Ramos (cell line): ENCODE measurements at regions not wholly inside any gene's neighbourhood (a gene's known extent, or its start where the extent isn't known, plus 50 kb on each side); places are given as distances from the start of the nearest gene placed in this dataset.

Source experiments
- in situ Hi-C: fragments of 300-500 bp; cut with MboI; formaldehyde crosslinking; loops from one replicate; pipeline ENCODE4 v1.14.3; 2022; ENCODE audit warnings: low sequenced_read_pairs; ENCODE audit not compliant: unreplicated experiment

DNA sequence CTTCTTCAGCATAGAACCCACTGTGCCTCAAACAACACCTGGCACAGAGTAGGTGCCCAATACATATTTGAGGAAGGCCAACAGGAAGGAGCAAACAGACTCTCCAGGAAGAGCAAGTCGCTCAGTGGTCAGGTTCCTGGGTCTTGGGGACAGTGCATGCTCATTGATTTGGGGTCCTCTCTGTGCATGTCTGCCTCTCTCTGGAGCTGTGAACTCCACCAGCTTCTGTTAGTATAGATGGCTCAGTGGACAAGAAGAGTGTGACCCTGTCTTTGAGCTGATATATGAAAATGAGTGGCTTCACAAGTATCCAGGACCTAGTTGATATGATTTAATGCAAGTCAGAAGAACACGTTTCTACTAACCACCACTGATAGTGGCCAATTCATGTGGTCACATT, 98.7 kb downstream of the KCTD15 start:
- in situ Hi-C loops: no loop called here

DNA sequence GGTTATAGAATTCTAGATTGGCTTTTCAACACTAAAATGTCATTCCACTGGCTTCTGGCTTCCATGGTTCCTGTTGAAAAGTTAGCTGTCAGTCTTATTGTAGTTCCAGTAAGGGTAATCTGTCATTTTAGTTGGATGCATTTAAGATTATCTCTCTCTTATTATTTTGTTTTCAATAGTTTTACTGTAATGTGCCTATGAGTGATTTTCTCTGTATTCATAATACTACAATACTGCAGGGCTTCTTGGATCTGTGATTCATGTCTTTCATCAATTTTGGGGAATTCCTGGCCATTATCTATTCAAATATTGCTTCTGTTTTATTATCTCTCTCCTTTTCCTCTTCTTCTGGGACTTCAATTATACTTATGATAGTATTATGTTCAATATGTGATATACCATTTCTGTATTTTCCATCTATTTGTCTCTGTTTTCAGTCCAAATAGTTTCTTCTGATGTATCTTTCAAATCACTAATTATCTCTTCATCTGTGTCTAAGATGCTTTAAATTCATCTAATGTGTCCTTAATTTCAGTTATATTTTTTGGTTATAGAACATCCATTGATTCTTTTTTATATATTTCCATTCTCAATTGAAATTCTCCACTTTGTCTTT, 101.5 kb downstream of the KCTD15 start:
- in situ Hi-C loops: no loop called here

DNA sequence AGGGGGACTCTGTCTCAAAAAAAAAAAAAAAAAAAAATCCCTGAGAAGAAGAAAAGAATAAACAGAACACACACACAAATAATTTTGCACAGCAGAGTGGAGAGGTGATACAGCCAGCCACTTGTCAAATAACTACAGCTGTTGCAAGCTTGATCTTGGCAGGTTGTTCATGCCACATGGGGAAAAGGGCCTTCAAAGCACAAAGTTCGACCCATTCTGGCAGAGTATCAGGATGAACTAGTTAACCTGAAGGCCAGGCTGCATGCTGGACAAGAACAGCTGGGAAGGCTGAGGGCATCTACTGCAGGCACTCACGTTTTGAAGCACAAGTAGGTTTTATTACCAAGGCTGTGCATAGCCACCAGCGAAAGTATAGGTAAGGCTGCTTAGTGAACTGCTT, 104.1 kb downstream of the KCTD15 start:
- in situ Hi-C loops: no loop called here

DNA sequence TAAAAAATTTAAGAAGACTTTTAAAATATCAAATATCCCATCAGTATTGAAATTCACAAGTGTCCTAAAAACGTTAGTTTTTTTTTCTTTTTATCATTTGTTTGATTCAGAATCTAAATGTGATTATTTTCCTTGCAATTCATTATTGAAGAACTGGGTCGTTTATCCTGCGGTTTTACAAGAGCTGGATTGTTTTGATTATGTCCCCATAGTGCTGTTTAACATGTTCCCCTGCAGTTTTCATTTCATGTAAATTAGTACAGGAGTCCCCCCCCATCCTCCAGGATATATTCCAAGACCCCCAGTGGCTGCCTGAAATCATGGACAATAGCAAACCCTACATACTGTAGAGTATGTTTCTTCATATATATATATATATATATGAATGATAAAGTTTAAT, 105.7 kb downstream of the KCTD15 start:
- in situ Hi-C loops: no loop called here

DNA sequence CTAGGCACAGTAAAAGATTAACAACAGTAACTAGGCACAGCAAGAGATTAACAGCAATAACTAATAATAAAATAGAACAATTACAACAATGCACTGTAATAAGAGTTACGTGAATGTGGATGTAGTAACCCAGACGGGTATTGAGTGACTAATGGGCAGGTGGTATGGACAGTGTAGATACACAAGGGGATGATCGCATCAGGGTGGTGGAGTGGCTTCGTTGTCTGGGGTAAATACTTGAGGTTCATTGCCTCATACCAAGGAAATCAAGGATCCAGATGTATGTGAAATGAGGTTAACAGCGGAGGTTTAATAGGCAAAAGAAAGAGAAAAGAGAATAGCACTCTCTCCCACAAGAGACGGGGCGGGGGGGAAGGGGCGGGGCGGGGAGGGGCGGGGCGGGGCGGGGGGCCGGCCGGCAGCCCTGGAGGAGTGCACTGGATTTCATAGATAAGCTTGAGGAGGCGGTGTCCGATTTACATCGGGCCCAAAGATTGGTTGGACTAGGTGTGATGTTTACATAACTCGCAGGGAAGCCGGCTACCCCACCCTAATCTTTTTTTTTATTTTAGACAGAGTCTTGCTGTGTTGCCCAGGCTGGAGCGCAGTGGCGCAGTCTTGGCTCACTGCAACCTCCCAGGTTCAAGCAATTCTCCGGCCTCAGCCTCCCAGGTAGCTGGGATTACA, 106.3 kb downstream of the KCTD15 start:
- in situ Hi-C loops: no loop called here

DNA sequence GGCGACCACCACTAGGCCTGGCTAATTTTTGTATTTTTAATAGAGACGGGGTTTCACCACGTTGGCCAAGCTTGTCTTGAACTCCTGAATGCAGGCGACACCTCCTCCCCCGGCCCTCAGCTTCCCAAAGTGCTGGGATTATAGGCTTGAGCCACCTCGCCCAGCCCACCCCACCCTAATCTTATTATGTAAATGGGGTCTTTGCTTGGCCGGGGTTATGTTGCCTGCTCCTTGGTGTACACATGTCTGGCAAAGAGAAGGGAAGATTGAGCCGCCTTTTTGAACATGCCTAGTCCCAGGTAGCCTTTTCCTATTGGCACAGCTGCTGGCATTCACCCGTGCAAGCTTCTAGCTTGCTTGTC, 106.8 kb downstream of the KCTD15 start:
- in situ Hi-C loops: no loop called here

DNA sequence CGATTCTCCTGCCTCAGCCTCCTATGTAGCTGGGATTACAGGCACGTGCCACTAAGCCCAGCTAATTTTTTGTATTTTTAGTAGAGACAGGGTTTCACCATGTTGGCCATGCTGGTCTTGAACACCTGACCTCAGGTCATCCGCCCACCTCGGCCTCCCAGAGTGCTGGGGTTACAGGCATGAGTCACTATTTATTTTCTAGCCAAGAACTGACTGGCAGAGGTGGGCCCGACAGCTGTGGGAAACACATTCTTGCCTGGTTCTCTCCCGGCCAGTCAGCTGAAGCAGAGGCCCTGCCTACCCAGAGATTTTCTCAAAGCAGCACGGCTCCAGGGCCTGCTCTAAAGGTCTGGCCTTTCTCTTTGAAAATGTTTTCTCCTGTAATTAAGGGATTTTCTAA, 108.0 kb downstream of the KCTD15 start:
- in situ Hi-C loops: no loop called here

DNA sequence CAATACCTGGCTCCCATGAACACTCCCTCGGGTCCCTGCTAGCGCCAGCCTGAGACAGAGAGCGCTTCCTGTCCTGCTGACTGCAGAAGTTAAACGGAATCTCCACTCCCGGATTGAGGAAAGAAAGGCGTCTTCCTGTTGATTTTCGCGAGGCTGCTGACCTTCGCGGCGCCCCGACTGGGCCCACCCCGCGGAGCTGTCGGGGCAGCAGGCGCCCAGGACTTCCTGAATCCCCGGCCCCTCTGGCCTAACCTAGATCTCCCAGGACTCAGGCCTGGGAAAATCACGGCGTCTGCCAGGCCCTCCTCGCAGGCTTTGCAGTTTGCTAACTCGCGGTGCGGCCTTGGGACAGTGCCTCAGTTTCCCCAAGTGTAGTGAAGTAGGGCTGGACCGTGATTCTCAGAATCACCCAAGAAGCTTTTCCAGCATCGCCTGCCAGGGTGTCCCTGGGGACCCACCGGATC, 108.8 kb downstream of the KCTD15 start:
- in situ Hi-C loops: no loop called here

DNA sequence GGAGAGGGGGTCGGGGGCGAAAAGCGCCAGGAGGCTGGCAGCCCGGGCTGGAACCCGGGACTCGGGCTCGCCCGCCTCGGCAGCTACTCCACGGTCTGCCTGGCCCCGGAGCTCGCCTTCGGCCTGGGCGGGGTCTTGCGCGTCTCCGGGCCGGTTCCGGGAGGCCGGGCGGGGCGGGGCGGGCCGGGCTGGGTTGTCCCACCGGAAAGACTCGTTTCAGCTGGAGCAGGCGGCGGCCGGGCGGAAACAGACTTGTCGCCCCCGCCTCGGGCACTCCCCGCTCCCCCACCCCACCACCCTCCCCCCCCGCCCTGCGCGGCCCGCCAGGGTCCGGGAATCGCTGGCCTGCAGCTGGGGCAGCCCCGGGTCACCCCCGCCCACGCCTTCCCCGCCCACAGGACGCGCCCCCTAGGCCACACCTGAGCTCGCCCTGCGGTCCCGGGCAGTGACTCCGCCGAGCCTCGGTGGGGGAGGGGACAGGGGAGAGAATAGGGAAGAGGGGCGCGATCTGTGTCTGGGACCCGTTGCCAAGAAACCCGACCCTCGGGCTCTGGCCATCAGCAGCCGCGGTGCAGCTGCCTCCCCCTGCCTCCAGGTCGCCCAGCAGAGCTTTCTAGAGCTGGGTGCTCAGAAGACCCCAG, 109.4 kb downstream of the KCTD15 start:
- in situ Hi-C loops: no loop called here

DNA sequence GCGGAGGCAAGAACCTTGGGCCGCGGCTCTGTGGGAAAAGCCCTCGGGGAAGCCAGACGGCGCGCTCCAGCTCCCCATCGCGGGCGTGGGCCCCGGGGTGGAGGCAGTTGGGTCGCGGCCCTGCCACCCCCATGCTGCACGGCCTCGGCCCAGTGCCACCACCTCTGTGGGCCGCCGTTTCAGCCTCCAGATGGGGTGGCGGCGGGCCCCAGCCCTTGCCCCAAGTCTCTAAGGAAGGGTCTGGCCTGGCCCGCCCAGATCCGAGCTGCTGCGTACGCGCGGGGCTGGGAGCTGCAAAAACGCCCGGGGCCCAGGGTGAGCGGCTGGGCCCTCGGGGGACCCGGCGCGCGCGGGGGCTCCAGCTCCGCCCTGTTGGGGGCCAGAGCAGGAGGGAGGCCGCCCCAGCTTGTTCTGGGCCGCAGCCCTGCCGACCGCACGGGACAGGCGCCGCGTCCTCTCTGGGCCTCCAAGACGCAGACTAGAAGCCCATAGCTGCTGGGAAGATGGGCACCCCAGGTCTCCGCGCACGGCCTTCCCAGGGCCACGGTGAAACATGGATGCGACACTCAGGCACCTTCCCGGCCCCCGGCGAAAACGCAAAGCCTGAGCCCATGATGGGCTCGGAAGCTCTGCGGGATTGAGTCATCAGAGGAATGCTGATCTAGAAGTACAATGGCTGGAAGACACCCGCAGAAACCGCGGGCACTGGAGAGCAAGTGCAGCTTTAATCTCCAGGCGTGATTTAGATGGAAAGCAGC, 110.1 kb downstream of the KCTD15 start:
- in situ Hi-C loops: no loop called here

DNA sequence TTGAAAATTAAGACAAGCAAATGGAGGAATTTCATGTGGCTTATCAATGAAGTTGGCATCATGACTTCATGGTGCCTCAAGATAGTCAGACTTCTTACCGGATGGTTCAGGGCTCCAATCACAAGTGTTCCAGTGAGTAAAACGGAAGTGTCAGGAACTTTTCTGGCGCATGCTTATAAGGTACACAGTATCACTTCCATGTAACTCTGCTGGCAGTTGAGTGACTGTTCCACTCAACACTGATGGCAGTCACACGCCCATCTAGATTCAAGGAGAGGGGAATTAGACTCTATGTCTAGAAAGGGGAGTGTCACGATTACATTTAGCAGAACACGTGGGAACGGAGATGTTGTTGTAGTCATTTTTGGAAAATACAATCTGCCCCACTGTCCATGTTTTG, 114.3 kb downstream of the KCTD15 start:
- in situ Hi-C loops: no loop called here

DNA sequence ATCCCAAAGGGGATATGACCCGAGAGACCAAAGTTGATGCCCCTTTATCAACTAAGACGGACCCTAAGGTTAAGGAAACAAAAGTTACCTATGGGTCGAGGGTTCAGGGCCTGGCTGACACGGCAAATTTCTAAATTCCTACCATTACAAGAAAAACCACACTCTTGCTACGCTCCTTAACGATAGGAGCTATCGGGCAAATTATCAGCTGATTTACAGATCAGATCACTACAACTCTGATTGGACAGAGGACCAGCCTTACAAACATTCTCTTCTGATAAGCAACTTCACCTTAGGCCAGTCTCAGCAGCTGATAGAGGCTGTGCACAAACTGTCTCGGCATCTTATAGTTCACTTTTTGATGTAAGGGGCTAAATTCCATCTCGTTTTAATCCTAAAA, 117.9 kb downstream of the KCTD15 start:
- in situ Hi-C loops: no loop called here

DNA sequence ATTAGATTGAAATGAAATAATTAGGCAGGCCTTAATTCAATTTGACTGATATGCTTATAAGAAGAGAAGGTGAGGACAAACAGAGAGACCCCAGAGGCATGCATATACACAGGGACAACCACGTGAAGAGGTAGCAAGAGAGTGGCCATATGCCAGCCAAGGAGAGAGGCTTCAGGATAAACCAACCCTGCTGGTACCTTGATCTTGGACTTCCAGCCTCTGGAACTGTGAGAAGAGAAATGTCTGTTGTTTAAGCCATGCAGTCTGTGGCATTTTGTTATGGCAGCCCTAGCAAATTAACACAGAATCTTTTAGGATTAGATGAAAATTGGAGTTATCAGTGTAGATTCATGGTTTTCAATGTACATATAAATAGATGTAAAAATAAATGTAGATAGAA, 120.1 kb downstream of the KCTD15 start:
- in situ Hi-C loops: no loop called here

DNA sequence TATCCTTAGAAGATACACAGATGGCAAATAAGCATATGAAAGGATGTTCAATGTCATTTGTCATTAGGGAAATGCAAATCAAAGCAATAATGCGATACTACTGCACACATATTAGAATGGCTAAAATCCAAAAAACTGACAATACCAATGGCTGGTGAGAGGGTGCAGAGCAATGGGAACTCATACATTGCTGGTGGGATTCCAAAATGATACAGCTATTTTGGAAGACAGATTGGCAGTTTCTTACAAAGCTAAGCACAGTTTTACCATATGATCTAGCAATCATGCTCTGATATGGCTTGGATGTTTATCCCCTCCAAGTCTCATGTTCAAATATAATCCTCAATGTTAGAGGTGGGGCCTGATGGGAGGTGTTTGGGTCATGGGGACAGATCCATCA, 122.6 kb downstream of the KCTD15 start:
- in situ Hi-C loops: no loop called here

DNA sequence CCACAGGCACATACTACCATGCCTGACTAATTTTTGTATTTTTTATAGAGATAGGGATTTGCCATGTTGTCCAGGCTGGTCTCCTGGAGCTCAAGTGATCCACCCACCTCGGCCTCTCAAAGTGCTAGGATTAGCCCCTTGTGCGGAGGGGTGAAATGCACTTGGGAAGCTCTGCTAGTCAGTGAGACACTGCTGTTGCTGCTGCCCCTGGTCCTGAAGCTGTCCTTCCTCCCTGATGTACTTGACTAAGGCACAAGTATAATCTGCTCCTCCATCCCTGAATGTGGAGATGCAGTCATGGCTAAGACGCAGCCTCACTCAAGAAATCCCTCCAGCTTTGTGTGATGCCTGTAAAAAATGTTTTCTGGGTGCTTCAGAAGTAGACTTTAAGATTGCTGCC, 124.5 kb downstream of the KCTD15 start:
- in situ Hi-C loops: no loop called here

DNA sequence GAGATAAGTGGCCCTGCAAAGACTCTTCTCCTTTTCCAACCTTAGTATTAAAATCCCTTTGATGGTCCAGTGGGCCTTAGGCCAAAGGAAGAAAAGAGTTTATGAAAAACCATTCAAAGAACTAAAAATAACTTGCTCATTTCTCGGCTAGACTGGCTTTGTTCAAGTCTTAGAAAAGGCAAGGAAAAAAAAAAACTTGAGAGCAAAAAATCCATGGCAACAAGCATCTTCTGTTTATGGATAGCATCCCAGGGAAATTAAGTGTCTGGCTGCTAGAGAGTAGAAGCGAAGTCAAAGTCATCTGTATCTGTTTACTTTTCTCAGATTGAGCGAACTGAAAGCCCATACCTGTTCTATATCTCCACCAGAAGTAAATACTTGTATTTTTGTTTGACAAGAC, 129.6 kb downstream of the KCTD15 start:
- in situ Hi-C loops: no loop called here

DNA sequence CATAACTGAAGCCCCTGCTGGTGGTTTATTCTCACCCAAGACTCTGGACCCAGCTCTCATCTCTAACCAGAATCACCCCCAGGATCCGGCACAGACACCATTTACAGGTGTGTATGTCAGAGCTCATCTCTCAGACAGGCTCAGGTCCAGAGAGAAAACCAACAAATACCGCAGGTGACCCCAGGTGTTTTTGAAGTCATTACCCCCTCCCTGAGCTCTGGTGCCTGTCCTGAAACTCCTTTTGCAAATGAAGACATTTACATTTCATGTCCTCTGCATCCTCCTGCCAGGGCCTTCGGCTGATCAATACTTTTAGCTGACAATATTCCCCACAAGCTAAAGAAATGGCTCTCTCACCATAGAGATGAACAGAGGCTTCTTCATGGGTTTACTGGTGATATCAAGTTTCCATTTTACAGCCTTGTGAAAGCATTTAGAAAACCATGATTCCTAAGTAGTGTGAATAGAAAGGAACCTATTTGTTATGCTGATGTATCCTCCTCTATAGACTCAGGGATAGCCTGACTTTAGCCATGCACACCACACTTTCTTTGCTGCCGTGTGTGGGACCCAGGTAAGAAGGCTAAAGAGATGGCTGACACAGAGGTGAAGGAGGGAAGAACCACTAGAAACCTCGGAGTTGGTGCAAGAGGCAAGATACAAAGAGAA, 131.3 kb downstream of the KCTD15 start:
- in situ Hi-C loops: no loop called here

DNA sequence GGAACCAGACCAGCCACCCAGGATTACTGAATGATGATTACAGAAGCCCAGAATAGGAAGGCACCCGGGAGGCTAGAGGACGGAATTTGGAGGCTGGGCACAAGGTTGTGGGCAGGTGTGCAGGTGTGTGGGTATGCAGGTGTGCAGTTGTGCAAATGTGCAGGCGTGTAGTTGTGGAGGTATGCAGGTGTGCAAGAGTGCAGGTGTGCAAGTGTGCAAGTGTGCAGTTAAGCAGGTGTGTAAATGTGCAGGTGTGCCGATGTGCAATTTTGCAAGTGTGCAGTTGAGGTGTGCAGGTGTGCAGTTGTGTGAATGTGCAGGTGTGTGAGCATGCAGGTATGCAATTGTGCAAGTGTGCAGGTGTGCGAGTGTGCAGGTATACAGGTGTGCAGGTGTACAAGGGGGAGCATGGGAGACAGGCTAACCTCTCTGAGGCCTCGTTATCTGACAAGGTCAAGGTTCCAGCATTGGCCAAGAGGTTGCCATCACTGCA, 131.8 kb downstream of the KCTD15 start:
- in situ Hi-C loops: no loop called here

DNA sequence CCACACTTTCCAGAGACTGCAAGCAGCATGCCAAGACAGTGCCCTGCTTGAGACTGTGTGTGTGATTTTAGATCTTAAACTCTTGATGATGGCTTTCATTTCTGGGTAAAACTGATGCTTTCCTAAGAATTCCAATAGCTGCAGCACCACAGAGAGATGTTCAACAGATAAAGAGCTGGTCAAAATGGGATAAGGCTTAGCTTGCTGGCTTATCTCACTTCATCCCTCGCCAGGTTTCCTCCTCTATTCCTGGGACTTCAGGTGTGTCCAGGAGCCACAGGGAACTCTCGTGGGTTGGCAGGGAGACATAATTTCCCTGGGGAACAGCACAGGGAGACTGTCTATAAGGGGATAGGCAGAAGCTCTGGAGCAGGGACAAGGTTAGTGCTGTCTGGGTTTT, 137.3 kb downstream of the KCTD15 start:
- in situ Hi-C loops: no loop called here

DNA sequence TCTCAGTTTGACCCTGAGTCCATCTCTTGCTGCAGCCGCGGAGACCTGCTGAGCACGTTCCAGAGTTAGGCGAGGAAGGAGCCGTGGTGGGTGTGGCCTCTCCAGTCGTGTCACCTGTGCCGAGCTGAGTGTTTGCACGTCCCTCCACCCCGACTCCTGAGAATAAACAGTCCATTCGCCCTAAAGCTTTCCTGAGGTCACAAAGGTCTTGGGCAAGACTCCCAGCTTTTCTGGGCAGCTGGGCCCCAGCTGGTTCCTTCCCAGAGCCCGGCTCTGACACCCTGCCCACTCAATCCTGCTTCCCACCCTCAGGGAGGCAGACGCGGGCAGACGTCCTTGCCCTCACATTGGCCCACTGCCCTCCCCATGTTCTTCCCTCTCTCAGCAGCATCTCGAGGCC, 142.2 kb downstream of the KCTD15 start:
- in situ Hi-C loops: no loop called here
